ENCODE measurements at regions not wholly inside any gene's neighbourhood (a gene's known extent, or its start where the extent isn't known, plus 50 kb on each side); places are given as distances from the start of the nearest gene placed in this dataset.

GRCh38 chr10:91034494-91035159 is 113.7 kb upstream of the ANKRD1 start:
- no peaks in the 10 kb centered on the region for H3K9me3 ChIP-seq (ENCODE audit: control insufficient read depth, low read depth, low read length)
- no peak for TF ChIP-seq EZH2 (IDR thresholded peaks at IDR 0.05; ENCODE audit: low read length)
- no peak for TF ChIP-seq CTCF (optimal IDR thresholded peaks at IDR 0.05 in 1 of 3, IDR thresholded peaks at IDR 0.05 in 1 of 3, conservative IDR thresholded peaks at IDR 0.05 in 1 of 3; ENCODE audit: extremely low read depth in 1 of 3, insufficient read depth in 2 of 3, low read length in 3 of 3)
- H3K4me2 ChIP-seq (ENCODE audit: control insufficient read depth, extremely low read depth, insufficient read depth, low read depth, low read length): no peak overlapping the region
- no peaks in the 10 kb centered on the region for H3K79me2 ChIP-seq (ENCODE audit: control insufficient read depth, insufficient read depth, low read length)
- DNase-seq (ENCODE audit: low read depth, low spot score) (no peak), FAIRE-seq (no peak)
- dilution Hi-C loops (cut with MboI; ENCODE audit: extremely low pct_ligation_motif_present, low sequenced_read_pairs): no loop called here
- H3K36me3 ChIP-seq (ENCODE audit: control insufficient read depth in 2 of 2, extremely low read depth in 1 of 2, insufficient read depth in 2 of 2, low read length in 2 of 2): no peaks in the 10 kb centered on the region
- no peaks in the 10 kb centered on the region for H4K20me1 ChIP-seq (ENCODE audit: control insufficient read depth, extremely low read depth, insufficient read depth, low read length)
- H2AFZ ChIP-seq (ENCODE audit: control insufficient read depth, low read length): no peak overlapping the region
- no peak overlapping the region for H3K27ac ChIP-seq (ENCODE audit: control insufficient read depth, insufficient read depth, low read length)
- H3K27me3 ChIP-seq (ENCODE audit: control insufficient read depth, extremely low read depth, insufficient read depth, low read length): peaks cover 13% of the 10 kb centered on the region
- H3K9me1 ChIP-seq (ENCODE audit: control insufficient read depth, extremely low read depth, insufficient read depth, low read length): no peaks in the 10 kb centered on the region
- H3K4me1 ChIP-seq (ENCODE audit: control insufficient read depth, extremely low read depth, insufficient read depth, low read length): no peaks in the 10 kb centered on the region
- no peak overlapping the region for H3K9ac ChIP-seq (ENCODE audit: control insufficient read depth, extremely low read depth, insufficient read depth, low read length)
- no peak overlapping the region for H3K4me3 ChIP-seq (ENCODE audit: control insufficient read depth in 2 of 3, extremely low read depth in 1 of 3, insufficient read depth in 2 of 3, low read depth in 1 of 3, low read length in 3 of 3)

DNA sequence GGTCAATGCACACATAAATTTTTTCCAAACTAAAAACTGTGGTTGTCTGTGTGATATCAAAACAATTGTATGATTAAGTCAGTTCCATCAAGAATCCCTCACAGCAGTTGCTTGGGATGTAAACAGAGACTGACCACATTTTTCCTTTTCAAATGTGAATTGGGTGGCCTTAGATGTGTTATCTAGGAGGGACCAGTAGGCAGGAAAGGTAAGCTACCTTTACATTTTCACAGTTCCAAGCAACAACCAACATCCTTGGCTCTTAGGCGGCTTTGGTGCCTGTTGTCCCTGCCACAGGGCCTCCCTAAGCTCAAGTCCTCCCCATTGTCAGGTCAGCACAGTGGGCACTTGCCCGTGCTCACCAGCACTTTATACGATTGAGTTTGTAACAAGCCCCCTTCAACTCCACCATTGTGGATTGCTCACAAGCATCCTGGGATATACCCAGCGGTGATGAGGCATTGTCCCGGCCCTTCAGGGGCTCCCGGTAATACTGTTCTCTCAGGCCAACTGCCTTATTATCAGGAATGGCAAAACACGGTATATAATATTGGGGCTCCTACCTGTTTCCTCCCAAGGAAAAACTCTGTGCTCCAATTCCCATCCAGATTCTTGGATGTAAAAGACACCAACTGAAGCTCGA is 114.9 kb upstream of the ANKRD1 start:
- H3K9ac ChIP-seq (ENCODE audit: control insufficient read depth, extremely low read depth, insufficient read depth, low read length): no peak overlapping the region
- H3K9me3 ChIP-seq (ENCODE audit: control insufficient read depth, low read depth, low read length): no peaks in the 10 kb centered on the region
- peaks cover 14% of the 10 kb centered on the region for H3K27me3 ChIP-seq (ENCODE audit: control insufficient read depth, extremely low read depth, insufficient read depth, low read length)
- dilution Hi-C loops (cut with MboI; ENCODE audit: extremely low pct_ligation_motif_present, low sequenced_read_pairs): no loop called here
- no peak overlapping the region for H3K27ac ChIP-seq (ENCODE audit: control insufficient read depth, insufficient read depth, low read length)
- no peaks in the 10 kb centered on the region for H3K4me1 ChIP-seq (ENCODE audit: control insufficient read depth, extremely low read depth, insufficient read depth, low read length)
- no peak overlapping the region for H3K4me2 ChIP-seq (ENCODE audit: control insufficient read depth, extremely low read depth, insufficient read depth, low read depth, low read length)
- H3K9me1 ChIP-seq (ENCODE audit: control insufficient read depth, extremely low read depth, insufficient read depth, low read length): no peaks in the 10 kb centered on the region
- no peak for FAIRE-seq
- H2AFZ ChIP-seq (ENCODE audit: control insufficient read depth, low read length): no peak overlapping the region
- no peaks in the 10 kb centered on the region for H3K36me3 ChIP-seq (ENCODE audit: control insufficient read depth in 2 of 2, extremely low read depth in 1 of 2, insufficient read depth in 2 of 2, low read length in 2 of 2)
- H3K79me2 ChIP-seq (ENCODE audit: control insufficient read depth, insufficient read depth, low read length): no peaks in the 10 kb centered on the region
- TF ChIP-seq EZH2 (IDR thresholded peaks at IDR 0.05; ENCODE audit: low read length) (no peak), CTCF (optimal IDR thresholded peaks at IDR 0.05 in 1 of 3, IDR thresholded peaks at IDR 0.05 in 1 of 3, conservative IDR thresholded peaks at IDR 0.05 in 1 of 3; ENCODE audit: extremely low read depth in 1 of 3, insufficient read depth in 2 of 3, low read length in 3 of 3) (no peak)
- H3K4me3 ChIP-seq (ENCODE audit: control insufficient read depth in 2 of 3, extremely low read depth in 1 of 3, insufficient read depth in 2 of 3, low read depth in 1 of 3, low read length in 3 of 3): no peak overlapping the region
- no peak for DNase-seq (ENCODE audit: low read depth, low spot score)
- H4K20me1 ChIP-seq (ENCODE audit: control insufficient read depth, extremely low read depth, insufficient read depth, low read length): no peaks in the 10 kb centered on the region

Data from keratinocyte (primary cell).